AG04450 (cell line): ENCODE measurements at regions not wholly inside any gene's neighbourhood (a gene's known extent, or its start where the extent isn't known, plus 50 kb on each side); places are given as distances from the start of the nearest gene placed in this dataset. TPM values are rescaled to one million over a fixed set of nuclear protein-coding genes. Genes with fewer than 3 reads are reported as not detected.

Experiments used
- CTCF ChIA-PET: fragments of 300-600, 350-600 bp; formaldehyde crosslinking; extraction: SDS; loops from one replicate; lab custom pipeline; 2022; ENCODE audit warnings: antibody characterized with exemption, inconsistent platforms; lab: Charles Lee
- POLR2A ChIA-PET: fragments of 350-600 bp; formaldehyde crosslinking; extraction: SDS; loops from one replicate; lab custom pipeline; 2021; ENCODE audit warnings: antibody characterized with exemption, inconsistent platforms; lab: Yijun Ruan, JAX
- DNase-seq: peaks from one replicate; pipeline ENCODE4 v3.0.0-alpha.2; 2011; ENCODE audit warnings: low read depth, low spot score
- H3K27ac ChIP-seq: one replicate; pipeline ENCODE4 v1.5.1; 2012; ENCODE audit warnings: low read depth, low read length, control low read depth
- H3K27me3 ChIP-seq: one replicate; pipeline ENCODE4 v1.6.0; 2012; ENCODE audit warnings: low read length; ENCODE audit not compliant: control insufficient read depth, insufficient read depth
- H3K4me3 ChIP-seq: 2 replicates; pipeline ENCODE4 v1.5.1; 2011; ENCODE audit warnings: mild to moderate bottlenecking, low read depth, low read length, control low read depth
- H3K9me3 ChIP-seq: 2 replicates; pipeline ENCODE4 v1.5.1; 2012; ENCODE audit warnings: low read length; ENCODE audit not compliant: control insufficient read depth, insufficient read depth
- CTCF ChIP-seq: IDR thresholded peaks from 2 replicates; pipeline ENCODE4 v1.5.1; 2011; ENCODE audit warnings: low read depth, low read length, control low read depth, inconsistent platforms
- small RNA-seq: library from RNA; depleted of rRNA; stranded (forward); fragments of <200 nt; gene quantifications from one replicate; pipeline ENCODE3, GENCODE V24; 2012; ENCODE audit warnings: low read depth; ENCODE audit not compliant: insufficient read length

- no peak for TF ChIP-seq CTCF
- DNase-seq, result no peak
- CTCF ChIA-PET, result no interaction called here
- H3K4me3 ChIP-seq, result no peak overlapping the region
- POLR2A ChIA-PET, result no interaction called here
- H3K27me3 ChIP-seq, result no peaks in the 10 kb centered on the region
- H3K27ac ChIP-seq, result no peak overlapping the region
- H3K9me3 ChIP-seq, result no peaks in the 10 kb centered on the region
These were observed 52.2 kb upstream of the COL6A5 start for GRCh38 chr3:130293247-130293646.

Small RNAs in the stretch of these regions (small RNA-seq; reads per million reads assigned to genes)
- gene ENPP7P3, result not detected
- gene SNRPCP8, result not detected
